ENCODE measurements at regions not wholly inside any gene's neighbourhood (a gene's known extent, or its start where the extent isn't known, plus 50 kb on each side); places are given as distances from the start of the nearest gene placed in this dataset.

DNA sequence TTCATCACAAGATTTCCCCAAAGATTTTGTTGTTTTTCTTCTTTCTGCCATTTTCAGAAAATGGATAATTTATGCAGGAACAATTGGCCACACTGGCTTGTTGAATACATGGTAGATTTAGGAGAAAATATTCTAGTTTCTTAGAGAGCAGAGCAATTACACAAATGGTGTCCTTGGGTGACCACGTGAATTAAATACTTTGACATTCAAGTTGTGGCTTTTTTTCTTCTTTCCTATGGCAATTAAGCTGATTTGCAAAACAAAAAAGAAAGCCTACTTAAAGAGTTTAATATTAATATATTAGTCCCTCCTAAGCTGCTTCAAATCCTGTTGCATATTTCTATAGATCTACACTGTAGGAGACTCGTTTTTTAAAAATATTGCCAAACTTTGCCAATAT, 133.0 kb upstream of the HTR2C start:
- H3K4me3 ChIP-seq (replicated peaks in 1 of 4; ENCODE audit: control extremely low read depth in 1 of 4, insufficient read depth in 1 of 4, low read depth in 3 of 4, low read length in 4 of 4): no peak overlapping the region
- H3K27ac ChIP-seq (ENCODE audit: insufficient read depth, low read length): no peak overlapping the region
- H4K20me1 ChIP-seq (ENCODE audit: control insufficient read depth, extremely low read depth, insufficient read depth, low read length): no peaks in the 10 kb centered on the region
- no peaks in the 10 kb centered on the region for H3K9me3 ChIP-seq (ENCODE audit: control insufficient read depth, insufficient read depth, low read depth, low read length)
- TF ChIP-seq, protein P1, sequence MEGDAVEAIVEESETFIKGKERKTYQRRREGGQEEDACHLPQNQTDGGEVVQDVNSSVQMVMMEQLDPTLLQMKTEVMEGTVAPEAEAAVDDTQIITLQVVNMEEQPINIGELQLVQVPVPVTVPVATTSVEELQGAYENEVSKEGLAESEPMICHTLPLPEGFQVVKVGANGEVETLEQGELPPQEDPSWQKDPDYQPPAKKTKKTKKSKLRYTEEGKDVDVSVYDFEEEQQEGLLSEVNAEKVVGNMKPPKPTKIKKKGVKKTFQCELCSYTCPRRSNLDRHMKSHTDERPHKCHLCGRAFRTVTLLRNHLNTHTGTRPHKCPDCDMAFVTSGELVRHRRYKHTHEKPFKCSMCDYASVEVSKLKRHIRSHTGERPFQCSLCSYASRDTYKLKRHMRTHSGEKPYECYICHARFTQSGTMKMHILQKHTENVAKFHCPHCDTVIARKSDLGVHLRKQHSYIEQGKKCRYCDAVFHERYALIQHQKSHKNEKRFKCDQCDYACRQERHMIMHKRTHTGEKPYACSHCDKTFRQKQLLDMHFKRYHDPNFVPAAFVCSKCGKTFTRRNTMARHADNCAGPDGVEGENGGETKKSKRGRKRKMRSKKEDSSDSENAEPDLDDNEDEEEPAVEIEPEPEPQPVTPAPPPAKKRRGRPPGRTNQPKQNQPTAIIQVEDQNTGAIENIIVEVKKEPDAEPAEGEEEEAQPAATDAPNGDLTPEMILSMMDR (conservative IDR thresholded peaks at IDR 0.05 in 1 of 2, IDR thresholded peaks at IDR 0.05 in 1 of 2; ENCODE audit: low read depth in 1 of 2, low read length in 2 of 2): no peak
- TF ChIP-seq EZH2 (IDR thresholded peaks at IDR 0.05; ENCODE audit: low read length, missing control alignments): no peak
- no peak overlapping the region for H3K9ac ChIP-seq (ENCODE audit: insufficient read depth, low read length)
- H3K36me3 ChIP-seq (ENCODE audit: control insufficient read depth, insufficient read depth, low read length): no peaks in the 10 kb centered on the region
- H3K27me3 ChIP-seq (ENCODE audit: control insufficient read depth, insufficient read depth, low read length): no peaks in the 10 kb centered on the region
- no peak overlapping the region for H2AFZ ChIP-seq (ENCODE audit: low read length)
- H3K4me1 ChIP-seq (ENCODE audit: control insufficient read depth, extremely low read depth, insufficient read depth, low read length): no peaks in the 10 kb centered on the region
- no peaks in the 10 kb centered on the region for H3K79me2 ChIP-seq (ENCODE audit: control insufficient read depth, insufficient read depth, low read length)
- no peak overlapping the region for H3K4me2 ChIP-seq (ENCODE audit: extremely low read depth, insufficient read depth, low read length)
- DNase-seq (ENCODE audit: low read depth in 2 of 2): no peak

DNA sequence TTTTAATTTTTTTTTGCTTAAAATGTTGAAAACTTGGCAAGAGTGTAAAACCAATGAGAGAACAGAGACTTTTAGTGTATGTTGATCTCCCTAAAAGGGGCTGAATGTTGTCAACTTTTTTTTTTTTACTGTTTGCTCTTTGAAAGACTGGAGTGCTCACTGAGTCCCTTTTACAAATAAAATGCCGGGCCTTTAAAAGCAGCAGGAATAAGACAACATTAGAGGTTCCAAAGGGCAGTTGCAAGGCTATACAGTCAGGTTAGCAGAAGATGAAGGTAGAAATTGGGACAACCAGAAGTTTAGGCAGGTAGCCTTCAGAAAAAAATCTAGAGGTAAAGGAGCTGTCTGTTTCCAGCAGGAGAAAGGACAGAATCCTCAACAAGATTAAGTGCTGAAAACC, 132.5 kb upstream of the HTR2C start:
- no peaks in the 10 kb centered on the region for H3K4me1 ChIP-seq (ENCODE audit: control insufficient read depth, extremely low read depth, insufficient read depth, low read length)
- TF ChIP-seq, protein P1 (conservative IDR thresholded peaks at IDR 0.05 in 1 of 2, IDR thresholded peaks at IDR 0.05 in 1 of 2; ENCODE audit: low read depth in 1 of 2, low read length in 2 of 2): no peak
- TF ChIP-seq EZH2 (IDR thresholded peaks at IDR 0.05; ENCODE audit: low read length, missing control alignments): no peak
- no peak overlapping the region for H3K4me2 ChIP-seq (ENCODE audit: extremely low read depth, insufficient read depth, low read length)
- no peak overlapping the region for H3K9ac ChIP-seq (ENCODE audit: insufficient read depth, low read length)
- no peaks in the 10 kb centered on the region for H3K9me3 ChIP-seq (ENCODE audit: control insufficient read depth, insufficient read depth, low read depth, low read length)
- H2AFZ ChIP-seq (ENCODE audit: low read length): no peak overlapping the region
- H3K79me2 ChIP-seq (ENCODE audit: control insufficient read depth, insufficient read depth, low read length): no peaks in the 10 kb centered on the region
- no peaks in the 10 kb centered on the region for H4K20me1 ChIP-seq (ENCODE audit: control insufficient read depth, extremely low read depth, insufficient read depth, low read length)
- no peaks in the 10 kb centered on the region for H3K36me3 ChIP-seq (ENCODE audit: control insufficient read depth, insufficient read depth, low read length)
- no peak for DNase-seq (ENCODE audit: low read depth in 2 of 2)
- no peaks in the 10 kb centered on the region for H3K27me3 ChIP-seq (ENCODE audit: control insufficient read depth, insufficient read depth, low read length)
- no peak overlapping the region for H3K27ac ChIP-seq (ENCODE audit: insufficient read depth, low read length)
- H3K4me3 ChIP-seq (replicated peaks in 1 of 4; ENCODE audit: control extremely low read depth in 1 of 4, insufficient read depth in 1 of 4, low read depth in 3 of 4, low read length in 4 of 4): no peak overlapping the region

DNA sequence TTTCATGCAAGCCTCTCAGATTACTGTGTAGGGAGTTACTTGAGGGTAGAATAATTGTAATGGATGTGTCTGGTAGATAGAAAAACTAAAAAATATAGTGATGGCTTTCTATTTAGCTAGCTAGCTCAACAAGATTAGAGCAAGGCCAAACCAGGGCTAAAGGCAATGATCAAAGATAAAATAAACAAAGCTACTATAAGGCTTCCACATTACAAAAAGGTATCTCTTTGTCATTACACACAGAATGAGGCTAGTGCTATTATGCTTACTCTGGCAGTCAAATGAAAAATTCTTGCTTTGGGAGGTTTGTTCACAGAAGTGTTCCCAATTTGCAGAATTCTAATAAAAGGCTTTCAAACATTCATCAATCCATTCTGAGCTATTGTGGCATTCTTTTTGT, 121.6 kb upstream of the HTR2C start:
- Histone ChIP-seq H2AFZ (ENCODE audit: low read length) (no peak overlapping the region), H3K4me2 (ENCODE audit: extremely low read depth, insufficient read depth, low read length) (no peak overlapping the region), H3K9me3 (ENCODE audit: control insufficient read depth, insufficient read depth, low read depth, low read length) (no peaks in the 10 kb centered on the region), H3K4me1 (ENCODE audit: control insufficient read depth, extremely low read depth, insufficient read depth, low read length) (no peaks in the 10 kb centered on the region), H3K79me2 (ENCODE audit: control insufficient read depth, insufficient read depth, low read length) (no peaks in the 10 kb centered on the region), H3K27me3 (ENCODE audit: control insufficient read depth, insufficient read depth, low read length) (no peaks in the 10 kb centered on the region), H3K9ac (ENCODE audit: insufficient read depth, low read length) (no peak overlapping the region), H3K27ac (ENCODE audit: insufficient read depth, low read length) (no peak overlapping the region), H3K4me3 (replicated peaks in 1 of 4; ENCODE audit: control extremely low read depth in 1 of 4, insufficient read depth in 1 of 4, low read depth in 3 of 4, low read length in 4 of 4) (no peak overlapping the region), H4K20me1 (ENCODE audit: control insufficient read depth, extremely low read depth, insufficient read depth, low read length) (no peaks in the 10 kb centered on the region), H3K36me3 (ENCODE audit: control insufficient read depth, insufficient read depth, low read length) (no peaks in the 10 kb centered on the region)
- DNase-seq (ENCODE audit: low read depth in 2 of 2): no peak
- TF ChIP-seq, protein P1 (conservative IDR thresholded peaks at IDR 0.05 in 1 of 2, IDR thresholded peaks at IDR 0.05 in 1 of 2; ENCODE audit: low read depth in 1 of 2, low read length in 2 of 2): no peak
- TF ChIP-seq EZH2 (IDR thresholded peaks at IDR 0.05; ENCODE audit: low read length, missing control alignments): no peak
